Caco-2 (cell line): ENCODE measurements at regions not wholly inside any gene's neighbourhood (a gene's known extent, or its start where the extent isn't known, plus 50 kb on each side); places are given as distances from the start of the nearest gene placed in this dataset.

Experiments
- BruUV-seq: library from RNA; stranded (reverse); fragments of 400-500 nt; replicated peaks from 2 replicates; lab custom pipeline; 2021; lab: Mats Ljungman, UMichigan
- CTCF ChIA-PET: fragments of 300-600 bp; sonication (Branson Sonifier 250); formaldehyde crosslinking; loops from one replicate; lab custom pipeline; 2022; ENCODE audit warnings: antibody characterized with exemption; lab: Charles Lee
- POLR2A ChIA-PET: fragments of 300-600 bp; sonication (Branson Sonifier 250); formaldehyde crosslinking; loops from one replicate; lab custom pipeline; 2022; ENCODE audit warnings: antibody characterized with exemption; lab: Charles Lee
- DNase-seq, 2 experiments: peaks; one replicate each; pipeline versions ENCODE4 v3.0.0 to v3.0.0-alpha.2; 2020 to 2022
- H3K27me3 ChIP-seq: replicated peaks from 2 replicates; pipeline ENCODE4 v1.6.0; 2011; ENCODE audit warnings: low read length; ENCODE audit not compliant: control insufficient read depth, insufficient read depth
- H3K36me3 ChIP-seq: 2 replicates; pipeline ENCODE4 v1.5.1; 2011; ENCODE audit warnings: low read length; ENCODE audit not compliant: control insufficient read depth, insufficient read depth
- H3K4me1 ChIP-seq: fragments of 250-450 bp; sonication (Bioruptor Pico); 2 replicates; pipeline ENCODE4 v1.5.1; 2020; ENCODE audit warnings: mild to moderate bottlenecking
- H3K4me3 ChIP-seq: 2 replicates; pipeline ENCODE4 v1.5.1; 2011; ENCODE audit warnings: low read depth, mild to moderate bottlenecking, control low read depth, low read length
- H3K9me3 ChIP-seq: fragments of 250-450 bp; sonication (Bioruptor Pico); 2 replicates; pipeline ENCODE4 v1.5.1; 2020; ENCODE audit warnings: mild to moderate bottlenecking, moderate library complexity
- H3K27ac Mint-ChIP-seq: one replicate; pipeline ENCODE4 v1.8.0; 2022; ENCODE audit warnings: mixed read lengths; ENCODE audit not compliant: unreplicated experiment
- H3K27me3 Mint-ChIP-seq: one replicate; pipeline ENCODE4 v1.8.0; 2022; ENCODE audit warnings: mixed read lengths; ENCODE audit not compliant: insufficient read depth, unreplicated experiment
- H3K36me3 Mint-ChIP-seq: one replicate; pipeline ENCODE4 v1.8.0; 2022; ENCODE audit warnings: mild to moderate bottlenecking, mixed read lengths; ENCODE audit not compliant: insufficient read depth, unreplicated experiment
- H3K4me1 Mint-ChIP-seq: one replicate; pipeline ENCODE4 v1.8.0; 2022; ENCODE audit warnings: low read depth, mixed read lengths; ENCODE audit not compliant: unreplicated experiment
- H3K4me3 Mint-ChIP-seq: one replicate; pipeline ENCODE4 v1.8.0; 2022; ENCODE audit warnings: mild to moderate bottlenecking, moderate library complexity, mixed read lengths; ENCODE audit not compliant: unreplicated experiment
- H3K9me3 Mint-ChIP-seq: one replicate; pipeline ENCODE4 v1.8.0; 2022; ENCODE audit warnings: mixed read lengths; ENCODE audit not compliant: unreplicated experiment
- intact Hi-C: fragments of 100-400 bp; cut with micrococcal nuclease; formaldehyde crosslinking; loops from one replicate; pipeline ENCODE4 v1.10.0; 2022; ENCODE audit not compliant: unreplicated experiment
- TF ChIP-seq, protein P1 (sequence below), 2 experiments: fragments of 200-600 bp in 1 of 2; IDR thresholded peaks; 1 replicate in 1 of 2; 2 replicates in 1 of 2; pipeline versions ENCODE4 v1.5.1 to v1.8.0; 2011 to 2022; ENCODE audit warnings: antibody characterized with exemption in 1 of 2, control low read depth in 1 of 2, inconsistent platforms in 1 of 2, low read depth in 1 of 2, low read length in 1 of 2, mild to moderate bottlenecking in 1 of 2, moderate library complexity in 1 of 2; ENCODE audit not compliant: insufficient read depth in 1 of 2, severe bottlenecking in 1 of 2, unreplicated experiment in 1 of 2

DNA sequence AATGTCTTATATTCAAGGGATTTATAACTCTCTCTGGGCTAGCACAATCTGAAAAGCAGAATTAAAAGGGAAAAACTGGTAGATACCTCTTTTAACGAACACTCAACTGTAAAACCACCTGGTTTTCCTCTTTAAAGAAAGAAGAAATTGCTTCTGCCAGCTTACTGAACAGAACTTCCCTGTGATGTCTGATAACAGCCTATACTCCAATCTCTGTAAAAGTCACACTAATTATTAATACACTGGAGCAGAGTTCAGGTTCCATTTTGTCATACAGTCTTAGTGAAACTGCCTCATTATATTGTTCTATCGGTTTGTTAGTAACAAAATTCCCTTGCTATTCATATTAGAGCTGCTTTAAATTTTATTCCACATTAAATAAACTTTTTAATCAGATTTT, 251.0 kb upstream of the STARD13 start:
- BruUV-seq: no TSS peak
- Mint-ChIP-seq H3K27ac (no peak overlapping the region), H3K36me3 (peaks cover 4% of the 10 kb centered on the region), H3K4me3 (no peak overlapping the region), H3K9me3 (no peaks in the 10 kb centered on the region), H3K27me3 (no peaks in the 10 kb centered on the region), H3K4me1 (peaks cover 14% of the 10 kb centered on the region)
- intact Hi-C loops: no loop called here
- no peaks in the 10 kb centered on the region for H3K27me3 ChIP-seq
- H3K36me3 ChIP-seq: no peaks in the 10 kb centered on the region
- CTCF ChIA-PET: no interaction called here
- H3K9me3 ChIP-seq: no peaks in the 10 kb centered on the region
- POLR2A ChIA-PET: no interaction called here
- DNase-seq: no peak
- TF ChIP-seq, protein P1, sequence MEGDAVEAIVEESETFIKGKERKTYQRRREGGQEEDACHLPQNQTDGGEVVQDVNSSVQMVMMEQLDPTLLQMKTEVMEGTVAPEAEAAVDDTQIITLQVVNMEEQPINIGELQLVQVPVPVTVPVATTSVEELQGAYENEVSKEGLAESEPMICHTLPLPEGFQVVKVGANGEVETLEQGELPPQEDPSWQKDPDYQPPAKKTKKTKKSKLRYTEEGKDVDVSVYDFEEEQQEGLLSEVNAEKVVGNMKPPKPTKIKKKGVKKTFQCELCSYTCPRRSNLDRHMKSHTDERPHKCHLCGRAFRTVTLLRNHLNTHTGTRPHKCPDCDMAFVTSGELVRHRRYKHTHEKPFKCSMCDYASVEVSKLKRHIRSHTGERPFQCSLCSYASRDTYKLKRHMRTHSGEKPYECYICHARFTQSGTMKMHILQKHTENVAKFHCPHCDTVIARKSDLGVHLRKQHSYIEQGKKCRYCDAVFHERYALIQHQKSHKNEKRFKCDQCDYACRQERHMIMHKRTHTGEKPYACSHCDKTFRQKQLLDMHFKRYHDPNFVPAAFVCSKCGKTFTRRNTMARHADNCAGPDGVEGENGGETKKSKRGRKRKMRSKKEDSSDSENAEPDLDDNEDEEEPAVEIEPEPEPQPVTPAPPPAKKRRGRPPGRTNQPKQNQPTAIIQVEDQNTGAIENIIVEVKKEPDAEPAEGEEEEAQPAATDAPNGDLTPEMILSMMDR (IDR thresholded peaks at IDR 0.05; ENCODE audit: insufficient read depth in 1 of 2, low read depth in 1 of 2, low read length in 1 of 2, severe bottlenecking in 1 of 2, unreplicated experiment in 1 of 2): no peak
- H3K4me1 ChIP-seq: peaks cover 10% of the 10 kb centered on the region
- no peak overlapping the region for H3K4me3 ChIP-seq

- Mint-ChIP-seq H3K27me3 (no peaks in the 10 kb centered on the region), H3K36me3 (peaks cover 4% of the 10 kb centered on the region), H3K4me1 (peaks cover 14% of the 10 kb centered on the region), H3K4me3 (no peak overlapping the region), H3K9me3 (no peaks in the 10 kb centered on the region), H3K27ac (no peak overlapping the region)
- intact Hi-C loops: no loop called here
- TF ChIP-seq, protein P1 (IDR thresholded peaks at IDR 0.05; ENCODE audit: insufficient read depth in 1 of 2, low read depth in 1 of 2, low read length in 1 of 2, severe bottlenecking in 1 of 2, unreplicated experiment in 1 of 2): no peak
- Histone ChIP-seq H3K9me3 (no peaks in the 10 kb centered on the region), H3K4me3 (no peak overlapping the region), H3K27me3 (no peaks in the 10 kb centered on the region), H3K4me1 (peaks cover 10% of the 10 kb centered on the region), H3K36me3 (no peaks in the 10 kb centered on the region)
- ChIA-PET CTCF (no interaction called here), POLR2A (no interaction called here)
- no TSS peak for BruUV-seq
- DNase-seq: no peak
These were observed 251.5 kb upstream of the STARD13 start for GRCh38 chr13:33537026-33537425.

DNA sequence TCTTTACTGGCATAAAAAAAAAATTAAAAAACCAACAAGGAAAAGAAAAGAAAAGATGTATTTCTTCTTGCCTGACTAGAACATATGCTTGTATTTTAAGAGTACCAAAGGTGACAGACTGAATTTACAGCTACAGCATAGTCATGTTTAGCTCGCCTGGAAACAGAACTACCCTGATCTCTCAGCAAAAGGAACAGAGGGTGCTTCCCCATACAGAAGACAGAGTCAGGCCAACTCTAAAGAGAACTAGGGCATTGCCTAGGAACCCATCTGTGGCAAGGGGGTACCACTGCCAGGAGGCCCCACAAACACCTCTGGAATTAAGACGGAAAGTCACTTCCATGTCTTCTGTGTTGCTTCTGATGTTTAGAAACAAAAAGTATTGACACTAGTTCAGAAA, 252.1 kb upstream of the STARD13 start:
- Mint-ChIP-seq H3K27me3 (no peaks in the 10 kb centered on the region), H3K27ac (no peak overlapping the region), H3K4me1 (peaks cover 14% of the 10 kb centered on the region), H3K4me3 (no peak overlapping the region), H3K9me3 (no peaks in the 10 kb centered on the region), H3K36me3 (peaks cover 10% of the 10 kb centered on the region)
- Histone ChIP-seq H3K36me3 (no peaks in the 10 kb centered on the region), H3K4me3 (no peak overlapping the region), H3K4me1 (peaks cover 10% of the 10 kb centered on the region), H3K27me3 (no peaks in the 10 kb centered on the region), H3K9me3 (no peaks in the 10 kb centered on the region)
- no TSS peak for BruUV-seq
- ChIA-PET CTCF (interaction anchor here (0.6 kb wide), 1 partner anchor 642 kb away, joined by 6 read pairs; no protein-coding TSS in a partner anchor), POLR2A (no interaction called here)
- TF ChIP-seq, protein P1 (IDR thresholded peaks at IDR 0.05; ENCODE audit: insufficient read depth in 1 of 2, low read depth in 1 of 2, low read length in 1 of 2, severe bottlenecking in 1 of 2, unreplicated experiment in 1 of 2): no peak
- DNase-seq: no peak
- intact Hi-C loops: no loop called here
